Retinal pigment epithelial cell (primary cell): ENCODE measurements at regions not wholly inside any gene's neighbourhood (a gene's known extent, or its start where the extent isn't known, plus 50 kb on each side); places are given as distances from the start of the nearest gene placed in this dataset.
"Not testable (repeated sequence)": the region's sequence is repeated elsewhere in the genome, so short reads cannot be mapped to it uniquely, and the experiment has no call there.

Source experiments
- DNase-seq: peaks from one replicate; pipeline ENCODE4 v3.0.0-alpha.2; 2010; ENCODE audit warnings: low read depth
- H3K4me3 ChIP-seq: 2 replicates; pipeline ENCODE4 v1.5.1; 2011; ENCODE audit warnings: mild to moderate bottlenecking, low read length, control low read depth, moderate library complexity

DNA sequence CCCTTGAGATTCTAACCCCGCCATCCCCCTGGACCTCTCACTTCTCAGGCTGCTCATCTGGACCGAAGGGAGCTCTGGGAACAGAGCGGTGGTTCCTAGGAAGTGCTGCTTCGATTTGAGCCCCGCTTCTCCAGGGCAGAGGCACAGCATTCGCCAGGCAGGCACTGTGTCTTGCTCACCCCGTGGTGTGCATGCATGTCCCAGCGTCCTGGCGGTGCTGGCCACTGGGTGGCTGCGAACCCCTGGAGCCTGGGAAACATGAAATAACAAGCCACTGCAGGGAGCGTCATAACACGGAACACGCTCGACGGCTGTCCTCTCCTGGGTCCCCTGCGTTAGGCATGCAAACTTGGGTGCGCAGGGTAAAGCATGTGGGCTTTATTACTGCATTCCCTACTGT is 4040.3 kb upstream of the TPTE start:
- not testable (repeated sequence) for DNase-seq

GRCh38 chr21:6482616-6483015 is 4038.8 kb upstream of the TPTE start:
- H3K4me3 ChIP-seq, DNase-seq: not testable (repeated sequence)

More for the DNA sequence above, 4040.3 kb upstream of the TPTE start:
- H3K4me3 ChIP-seq, result not testable (repeated sequence)

DNA sequence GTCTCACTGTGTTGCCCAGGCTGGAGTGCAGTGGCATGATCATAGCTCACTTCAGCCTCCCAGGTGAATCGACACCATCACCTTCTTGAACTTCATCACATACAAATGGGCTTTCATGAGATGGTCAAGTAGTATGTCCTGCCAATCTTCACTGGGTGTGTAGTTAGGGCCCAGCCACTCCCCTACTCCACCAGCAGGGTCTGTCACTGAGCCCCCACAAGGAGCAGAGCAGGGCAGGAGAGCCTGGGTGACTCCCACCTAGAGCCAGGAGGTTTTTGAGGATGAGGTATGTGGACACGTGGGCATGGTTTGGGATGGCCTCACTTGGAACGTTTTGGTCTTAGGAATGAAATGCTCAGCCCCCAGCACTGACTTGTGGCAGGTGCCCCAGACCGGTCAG is 4037.7 kb upstream of the TPTE start:
- H3K4me3 ChIP-seq, DNase-seq: not testable (repeated sequence)

DNA sequence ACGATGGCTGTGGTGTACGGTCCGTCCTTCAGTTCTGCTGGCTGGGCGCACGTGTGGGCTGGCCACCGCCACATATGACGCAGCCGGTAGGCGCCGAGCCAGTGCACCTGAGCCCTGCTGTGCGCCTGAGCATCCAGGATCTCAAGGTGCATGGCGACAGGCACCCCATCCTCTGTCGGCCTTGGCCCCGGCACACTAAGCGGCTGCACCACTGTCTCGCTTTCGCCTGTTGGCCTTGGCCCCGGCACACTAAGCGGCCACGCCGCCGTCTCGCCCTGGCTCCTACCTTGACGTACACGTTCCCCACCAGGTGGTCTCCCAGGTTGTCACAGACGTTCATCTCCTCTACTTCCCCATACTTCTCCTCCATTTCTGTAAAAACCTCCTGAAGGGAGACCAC is 4034.6 kb upstream of the TPTE start:
- not testable (repeated sequence) for DNase-seq, H3K4me3 ChIP-seq

- DNase-seq, H3K4me3 ChIP-seq: not testable (repeated sequence)
Measured at GRCh38 chr21:6492691-6493090, 4028.7 kb upstream of the TPTE start.

DNA sequence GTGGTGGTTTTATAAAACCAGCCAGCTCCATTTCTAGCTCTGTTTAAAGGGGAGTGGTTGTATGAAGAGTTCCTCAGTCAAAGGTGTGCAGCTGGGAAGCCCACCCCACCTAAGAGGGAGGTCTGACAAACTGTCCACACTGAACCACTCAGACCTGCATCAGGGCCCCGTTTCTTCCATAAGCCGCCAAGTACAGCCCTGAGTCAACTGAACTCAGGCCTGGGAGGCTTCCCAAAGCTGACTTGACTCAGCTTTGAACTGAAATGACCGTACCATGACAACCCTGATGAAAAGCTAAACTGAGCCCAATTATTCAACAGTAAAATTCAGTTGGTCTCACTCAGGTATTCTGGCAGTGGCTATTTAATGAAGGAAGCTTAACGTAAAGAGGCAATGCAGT is 4027.4 kb upstream of the TPTE start:
- DNase-seq, H3K4me3 ChIP-seq: not testable (repeated sequence)

DNA sequence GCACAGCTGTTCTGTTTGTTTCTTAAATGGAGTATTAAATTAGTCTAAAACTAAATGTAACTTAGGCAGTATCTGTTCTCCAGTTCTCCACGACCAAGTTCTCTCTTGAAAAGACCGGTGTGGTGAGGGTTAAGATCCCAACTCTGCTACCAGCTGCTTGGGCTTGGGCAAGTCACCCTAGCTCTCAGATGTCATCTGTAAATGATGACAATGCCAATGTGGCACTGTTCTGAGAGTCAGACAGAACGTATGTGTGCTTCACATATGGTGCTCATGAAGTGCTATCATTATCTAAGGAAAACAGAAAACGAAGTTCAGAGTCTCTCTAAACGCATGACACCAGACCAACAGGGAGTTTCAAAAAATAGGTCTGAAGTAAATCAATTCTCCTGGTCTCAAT is 4025.0 kb upstream of the TPTE start:
- H3K4me3 ChIP-seq, DNase-seq: not testable (repeated sequence)

- not testable (repeated sequence) for DNase-seq
- H3K4me3 ChIP-seq, result peak overlapping the region; percentile 47
Measured at GRCh38 chr21:6498716-6499115, 4022.7 kb upstream of the TPTE start.

- not testable (repeated sequence) for H3K4me3 ChIP-seq, DNase-seq
Measured at GRCh38 chr21:6499128-6499826, 4022.1 kb upstream of the TPTE start.

DNA sequence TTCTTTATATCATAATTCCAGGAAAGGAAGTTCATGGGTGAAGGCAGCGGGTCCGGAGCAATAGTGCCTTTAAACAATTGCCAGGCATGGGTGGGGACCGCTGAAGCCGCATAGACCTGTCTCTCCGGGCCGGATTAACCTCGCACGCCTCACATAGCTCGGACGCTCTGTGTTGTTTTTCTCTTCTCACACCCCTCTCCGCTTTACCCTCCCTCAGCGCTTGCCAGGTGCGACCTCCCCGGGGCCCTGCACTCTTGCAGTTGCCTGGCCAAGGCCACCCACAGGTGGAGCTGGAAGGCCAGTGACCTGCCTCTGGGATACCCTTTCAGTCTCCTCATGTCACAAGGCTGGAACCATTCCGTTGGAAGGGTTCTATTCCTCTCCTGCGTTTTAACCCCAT is 4021.5 kb upstream of the TPTE start:
- H3K4me3 ChIP-seq, DNase-seq: not testable (repeated sequence)

DNA sequence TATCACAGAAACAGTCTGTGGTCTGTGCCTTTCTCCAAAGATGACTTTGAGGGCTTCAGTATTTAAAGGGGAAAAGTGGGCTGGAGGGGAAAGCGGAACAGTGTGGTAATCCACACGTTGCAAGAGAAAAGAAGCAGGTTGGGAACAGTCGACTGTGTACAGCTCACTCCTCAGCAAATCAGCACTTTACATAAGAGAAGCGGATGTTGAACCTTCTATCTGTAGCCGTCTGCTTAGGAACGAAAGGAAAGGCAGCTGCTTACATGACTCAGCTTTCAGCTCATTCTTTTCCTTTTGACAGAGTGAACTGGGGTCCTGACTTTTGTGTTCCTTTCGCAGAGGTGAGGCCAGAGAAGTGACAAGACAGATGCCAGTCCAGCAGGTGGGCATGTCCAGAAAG is 4020.7 kb upstream of the TPTE start:
- not testable (repeated sequence) for H3K4me3 ChIP-seq, DNase-seq

- not testable (repeated sequence) for H3K4me3 ChIP-seq, DNase-seq
Measured at GRCh38 chr21:6506167-6506894, 4015.1 kb upstream of the TPTE start.

GRCh38 chr21:6507632-6508031 is 4013.8 kb upstream of the TPTE start:
- DNase-seq, result not testable (repeated sequence)

GRCh38 chr21:6521777-6522176 is 3999.6 kb upstream of the TPTE start:
- H3K4me3 ChIP-seq, DNase-seq: not testable (repeated sequence)

More at GRCh38 chr21:6507632-6508031, 4013.8 kb upstream of the TPTE start:
- H3K4me3 ChIP-seq, result not testable (repeated sequence)

- DNase-seq, H3K4me3 ChIP-seq: not testable (repeated sequence)
Measured at GRCh38 chr21:6526213-6526612, 3995.2 kb upstream of the TPTE start.

- not testable (repeated sequence) for DNase-seq, H3K4me3 ChIP-seq
Measured at GRCh38 chr21:6530655-6531054, 3990.7 kb upstream of the TPTE start.

DNA sequence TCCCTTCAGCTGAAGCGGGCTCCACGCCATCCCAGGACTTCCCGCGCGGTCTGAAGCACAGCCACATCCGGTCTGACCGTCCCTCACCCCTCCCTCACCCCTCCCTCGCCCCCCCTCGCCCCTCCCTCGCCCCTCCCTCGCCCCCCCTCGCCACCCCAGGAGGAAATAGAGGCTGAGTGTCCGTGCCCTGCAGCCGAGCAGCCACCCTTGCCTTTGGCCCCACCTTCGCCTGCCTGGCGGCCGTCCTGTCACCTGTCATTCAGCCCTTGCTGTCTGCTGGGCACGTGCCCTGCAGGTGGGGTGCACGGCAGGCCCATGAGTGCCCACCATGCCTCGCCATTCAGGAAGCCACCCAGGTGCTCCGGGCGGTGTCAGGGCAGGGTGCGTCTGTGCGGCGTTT is 3988.1 kb upstream of the TPTE start:
- not testable (repeated sequence) for DNase-seq, H3K4me3 ChIP-seq

- not testable (repeated sequence) for H3K4me3 ChIP-seq, DNase-seq
Measured at GRCh38 chr21:6538320-6538719, 3983.1 kb upstream of the TPTE start.

- H3K4me3 ChIP-seq, DNase-seq: not testable (repeated sequence)
Measured at GRCh38 chr21:6539688-6540087, 3981.7 kb upstream of the TPTE start.

DNA sequence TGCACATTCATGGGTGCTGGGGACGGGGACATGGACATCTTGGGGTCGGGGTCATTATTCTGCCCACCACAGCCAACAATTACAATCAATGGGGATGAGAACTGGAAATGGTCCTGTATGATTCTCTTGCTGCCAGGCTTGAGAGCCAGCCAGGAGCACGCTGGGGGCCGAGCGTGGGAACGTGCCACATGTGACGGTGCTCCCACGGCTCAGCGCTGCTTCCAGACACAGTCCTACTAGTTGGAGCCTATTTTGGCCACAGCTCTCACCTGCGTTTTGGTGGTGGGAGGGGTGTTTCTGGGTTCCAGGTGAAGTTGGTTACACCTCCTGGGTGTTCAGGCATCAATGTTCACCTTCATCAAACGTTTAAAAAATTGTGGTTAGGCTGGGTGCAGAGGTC is 3980.3 kb upstream of the TPTE start:
- DNase-seq, H3K4me3 ChIP-seq: not testable (repeated sequence)

GRCh38 chr21:6545288-6545687 is 3976.1 kb upstream of the TPTE start:
- not testable (repeated sequence) for H3K4me3 ChIP-seq, DNase-seq
